ENCODE measurements at regions not wholly inside any gene's neighbourhood (a gene's known extent, or its start where the extent isn't known, plus 50 kb on each side); places are given as distances from the start of the nearest gene placed in this dataset.

DNA sequence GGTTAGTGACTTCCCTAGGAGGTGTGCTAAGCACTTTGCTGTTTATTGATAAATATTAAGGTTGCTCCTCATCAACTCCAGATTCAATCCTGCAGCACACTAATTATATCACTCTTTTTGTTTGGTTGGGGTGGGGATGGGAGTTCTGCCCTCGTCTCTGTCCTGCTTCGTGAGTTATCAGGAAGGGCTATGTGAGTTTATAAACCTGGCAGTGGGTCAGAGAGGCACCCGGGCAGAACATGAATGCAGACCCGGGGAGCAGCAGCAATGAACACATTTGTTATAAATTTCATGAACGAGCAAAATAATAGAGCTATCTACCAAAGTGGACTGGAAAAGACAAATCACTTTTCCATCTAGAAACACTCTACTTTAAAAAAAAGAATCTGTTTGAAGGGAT, 125.5 kb upstream of the WWC1 start:
- H3K4me3 ChIP-seq (ENCODE audit: control insufficient read depth, low read depth, low read length) = no peak overlapping the region
- no peak for DNase-seq (ENCODE audit: low read depth)
- TF ChIP-seq, protein P1, sequence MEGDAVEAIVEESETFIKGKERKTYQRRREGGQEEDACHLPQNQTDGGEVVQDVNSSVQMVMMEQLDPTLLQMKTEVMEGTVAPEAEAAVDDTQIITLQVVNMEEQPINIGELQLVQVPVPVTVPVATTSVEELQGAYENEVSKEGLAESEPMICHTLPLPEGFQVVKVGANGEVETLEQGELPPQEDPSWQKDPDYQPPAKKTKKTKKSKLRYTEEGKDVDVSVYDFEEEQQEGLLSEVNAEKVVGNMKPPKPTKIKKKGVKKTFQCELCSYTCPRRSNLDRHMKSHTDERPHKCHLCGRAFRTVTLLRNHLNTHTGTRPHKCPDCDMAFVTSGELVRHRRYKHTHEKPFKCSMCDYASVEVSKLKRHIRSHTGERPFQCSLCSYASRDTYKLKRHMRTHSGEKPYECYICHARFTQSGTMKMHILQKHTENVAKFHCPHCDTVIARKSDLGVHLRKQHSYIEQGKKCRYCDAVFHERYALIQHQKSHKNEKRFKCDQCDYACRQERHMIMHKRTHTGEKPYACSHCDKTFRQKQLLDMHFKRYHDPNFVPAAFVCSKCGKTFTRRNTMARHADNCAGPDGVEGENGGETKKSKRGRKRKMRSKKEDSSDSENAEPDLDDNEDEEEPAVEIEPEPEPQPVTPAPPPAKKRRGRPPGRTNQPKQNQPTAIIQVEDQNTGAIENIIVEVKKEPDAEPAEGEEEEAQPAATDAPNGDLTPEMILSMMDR (conservative IDR thresholded peaks at IDR 0.05; ENCODE audit: control insufficient read depth, insufficient read depth, low read depth, low read length) = no peak

DNA sequence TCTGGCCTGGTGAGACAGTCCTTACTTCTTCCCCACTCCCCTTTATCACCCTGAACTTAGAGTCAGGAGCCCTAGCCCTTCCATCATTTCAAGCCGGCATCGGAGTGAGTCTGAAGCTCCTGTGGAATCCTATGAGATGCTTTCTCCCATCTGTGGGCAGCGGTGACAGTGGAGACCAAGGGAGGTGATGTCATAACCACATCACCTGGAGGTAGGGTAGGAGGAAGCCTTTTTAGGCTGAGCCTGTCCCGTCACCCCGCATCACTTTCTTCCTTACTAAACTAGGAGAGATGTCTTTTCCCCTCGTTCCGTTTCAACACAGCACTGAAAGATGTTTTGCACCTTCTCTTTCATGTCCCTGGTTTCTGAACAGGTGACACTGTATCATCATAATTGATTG, 124.1 kb upstream of the WWC1 start:
- no peak for DNase-seq (ENCODE audit: low read depth)
- no peak overlapping the region for H3K4me3 ChIP-seq (ENCODE audit: control insufficient read depth, low read depth, low read length)
- TF ChIP-seq, protein P1 (conservative IDR thresholded peaks at IDR 0.05; ENCODE audit: control insufficient read depth, insufficient read depth, low read depth, low read length) = no peak

DNA sequence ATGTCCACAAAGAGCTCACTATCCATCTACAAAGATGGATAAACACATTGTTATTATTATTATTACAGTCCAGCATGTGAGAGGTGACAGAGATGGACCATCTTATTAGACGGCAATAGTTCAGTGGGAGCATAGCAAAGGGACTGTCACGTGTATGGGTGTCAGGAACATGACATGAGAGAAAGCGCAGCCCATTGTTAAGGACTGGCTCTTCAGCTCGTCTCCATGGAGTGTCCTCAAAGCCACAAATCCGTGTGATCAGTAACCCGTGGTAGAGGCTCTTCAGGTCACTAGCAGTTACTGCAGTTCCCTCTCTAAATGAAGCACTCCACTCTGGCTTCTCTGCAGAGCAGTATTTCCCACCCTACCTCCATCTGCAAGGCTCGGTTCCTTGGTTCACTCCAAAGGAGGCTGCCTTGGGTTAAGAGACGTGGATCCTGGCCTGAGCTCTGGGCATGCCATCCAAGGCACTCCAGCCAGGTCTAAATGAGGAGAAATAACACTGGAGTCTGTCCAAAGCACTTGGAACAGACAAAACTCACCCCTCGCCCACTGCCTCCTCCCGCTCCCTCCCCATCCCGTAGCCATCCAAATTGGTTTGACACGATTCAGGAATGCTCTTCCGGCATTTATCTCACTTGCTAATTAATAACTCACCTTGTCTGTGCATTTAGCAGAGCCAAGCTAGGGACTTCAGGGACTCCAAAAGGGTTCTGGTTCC, 122.3 kb upstream of the WWC1 start:
- no peak overlapping the region for H3K4me3 ChIP-seq (ENCODE audit: control insufficient read depth, low read depth, low read length)
- DNase-seq (ENCODE audit: low read depth) = no peak
- TF ChIP-seq, protein P1 (conservative IDR thresholded peaks at IDR 0.05; ENCODE audit: control insufficient read depth, insufficient read depth, low read depth, low read length) = no peak

DNA sequence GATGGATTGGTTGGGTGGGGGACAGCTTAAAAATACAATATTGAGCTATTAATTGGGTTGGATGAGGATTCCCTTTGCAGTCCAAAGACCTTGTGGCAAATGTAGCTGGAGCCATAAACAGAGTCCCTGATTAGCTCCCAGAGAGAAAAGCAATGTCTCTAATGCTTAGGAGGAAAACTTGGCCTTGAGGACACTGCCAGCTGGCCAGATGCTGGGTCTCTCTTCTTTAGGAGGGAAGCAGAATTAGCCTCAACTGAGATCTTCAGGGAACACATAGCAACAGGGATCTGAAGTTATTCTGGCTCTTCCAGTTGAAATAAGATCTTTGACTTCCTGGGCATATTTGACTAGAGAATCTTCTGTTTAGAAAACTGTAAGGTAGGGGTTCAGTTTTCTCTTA, 121.7 kb upstream of the WWC1 start:
- TF ChIP-seq, protein P1 (conservative IDR thresholded peaks at IDR 0.05; ENCODE audit: control insufficient read depth, insufficient read depth, low read depth, low read length) = no peak
- H3K4me3 ChIP-seq (ENCODE audit: control insufficient read depth, low read depth, low read length) = no peak overlapping the region
- DNase-seq (ENCODE audit: low read depth) = no peak

DNA sequence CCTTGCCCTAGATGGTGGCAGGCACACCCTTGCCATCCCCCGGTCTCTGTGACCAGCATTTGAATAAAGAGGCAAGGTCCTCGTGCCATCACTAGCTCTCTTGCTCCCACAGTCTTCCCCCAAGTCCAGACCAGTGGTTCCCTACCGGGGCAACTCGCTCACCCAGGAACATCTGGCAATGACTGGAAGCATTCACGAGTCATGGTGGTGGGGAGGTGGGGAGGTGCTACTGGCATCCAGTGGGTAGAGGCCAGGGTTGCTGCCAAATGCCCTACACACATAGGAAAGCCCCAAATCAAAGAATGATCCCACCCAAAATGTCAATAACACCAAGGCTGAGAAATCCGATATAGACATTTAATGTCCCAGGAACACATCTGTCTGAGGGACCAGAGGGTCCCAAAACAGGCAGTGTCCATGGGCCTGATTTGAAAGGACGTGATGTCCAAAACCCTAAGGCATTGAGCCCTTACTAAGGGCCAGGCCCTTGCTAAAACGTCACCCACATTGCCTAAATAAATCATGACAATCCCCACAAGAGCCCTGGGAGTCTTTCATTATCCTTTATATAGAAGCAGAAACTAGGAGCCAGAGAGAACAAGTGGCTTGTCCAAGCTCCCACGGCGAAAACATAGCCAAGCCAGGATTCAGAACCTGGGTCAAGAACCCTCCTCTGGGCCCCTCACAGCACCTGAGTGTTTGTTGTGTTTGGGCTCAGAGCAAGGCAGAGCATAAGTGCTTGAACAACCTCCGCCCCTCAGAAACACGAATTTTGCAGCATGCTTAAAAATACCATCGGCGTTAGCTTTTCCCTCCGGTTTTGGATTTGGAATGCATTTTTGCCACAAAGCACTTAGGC, 119.3 kb upstream of the WWC1 start:
- peak; percentile 4 for DNase-seq (ENCODE audit: low read depth)
- TF ChIP-seq, protein P1 (conservative IDR thresholded peaks at IDR 0.05; ENCODE audit: control insufficient read depth, insufficient read depth, low read depth, low read length) = no peak
- H3K4me3 ChIP-seq (ENCODE audit: control insufficient read depth, low read depth, low read length) = no peak overlapping the region

DNA sequence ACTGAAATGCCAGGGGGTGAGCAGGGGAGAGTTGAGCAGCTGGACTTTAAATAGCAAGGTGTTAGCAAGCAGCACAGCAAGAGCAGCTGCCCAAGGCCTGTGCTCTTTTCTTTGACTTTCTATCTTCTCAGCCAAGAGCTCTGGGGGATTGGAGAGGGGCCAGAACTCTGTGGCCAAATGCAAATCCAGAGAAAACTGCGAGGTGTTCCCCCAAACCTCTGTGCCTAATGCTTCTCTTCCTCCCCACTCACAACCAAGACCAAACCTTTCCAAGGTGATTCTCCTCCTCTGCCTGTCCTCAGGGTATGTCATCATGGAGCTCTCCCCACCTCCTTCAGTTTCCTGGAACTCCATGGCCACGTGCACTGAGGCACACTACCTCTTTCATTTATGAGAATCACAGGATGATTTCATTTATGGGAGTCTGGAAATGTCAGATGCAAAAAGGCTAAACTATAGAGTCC, 118.7 kb upstream of the WWC1 start:
- DNase-seq (ENCODE audit: low read depth) = no peak
- TF ChIP-seq, protein P1 (conservative IDR thresholded peaks at IDR 0.05; ENCODE audit: control insufficient read depth, insufficient read depth, low read depth, low read length) = no peak
- no peak overlapping the region for H3K4me3 ChIP-seq (ENCODE audit: control insufficient read depth, low read depth, low read length)
